ENCODE measurements at regions not wholly inside any gene's neighbourhood (a gene's known extent, or its start where the extent isn't known, plus 50 kb on each side); places are given as distances from the start of the nearest gene placed in this dataset.

DNA sequence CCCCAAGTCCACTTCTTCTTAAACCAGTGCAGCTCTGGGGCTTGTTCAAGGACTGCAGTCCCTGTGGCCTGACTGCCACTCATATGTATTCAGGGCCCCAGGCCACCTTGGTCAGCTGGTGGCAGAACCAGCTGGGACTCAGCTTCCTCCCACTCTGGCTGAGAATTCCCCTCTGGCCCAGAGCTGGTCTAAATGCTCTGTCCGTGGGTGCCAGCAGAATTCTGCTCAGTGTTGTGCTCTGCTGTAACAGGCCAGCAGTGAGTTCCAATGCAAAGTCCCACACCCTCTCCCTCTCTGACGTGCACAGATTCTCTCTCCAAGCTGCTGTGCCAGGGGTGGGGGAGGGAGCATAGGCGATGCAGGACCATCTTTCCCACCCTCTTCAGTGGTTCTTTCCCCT lies 210.4 kb upstream of the RGS6 start:
- no peak for DNase-seq (ENCODE audit: low read depth)
- no peak overlapping the region for H3K4me3 ChIP-seq (replicated peaks; ENCODE audit: low read depth, low read length)
- no peak for TF ChIP-seq CTCF (IDR thresholded peaks at IDR 0.05; ENCODE audit: low read length, missing control alignments)

DNA sequence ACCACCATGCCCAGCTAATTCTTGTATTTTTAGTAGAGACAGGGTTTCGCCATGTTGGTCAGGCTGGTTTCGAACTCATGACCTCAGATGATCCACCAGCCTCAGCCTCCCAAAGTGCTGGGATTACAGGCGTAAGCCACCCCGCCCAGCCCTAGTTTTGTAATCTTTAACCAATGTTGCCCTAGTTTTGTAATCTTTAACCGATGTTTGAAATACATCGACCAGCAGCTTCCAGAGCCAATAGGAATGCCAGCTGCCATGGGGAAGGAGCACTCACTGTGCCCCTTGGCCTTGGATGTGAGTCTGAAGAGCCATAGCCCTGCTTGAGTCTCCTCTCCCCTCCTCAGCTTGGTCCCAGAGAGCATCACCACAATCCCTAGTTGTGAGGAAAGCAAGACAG lies 209.3 kb upstream of the RGS6 start:
- DNase-seq (ENCODE audit: low read depth), result no peak
- no peak overlapping the region for H3K4me3 ChIP-seq (replicated peaks; ENCODE audit: low read depth, low read length)
- no peak for TF ChIP-seq CTCF (IDR thresholded peaks at IDR 0.05; ENCODE audit: low read length, missing control alignments)

GRCh38 chr14:71725922-71726579 lies 206.2 kb upstream of the RGS6 start:
- no peak overlapping the region for H3K4me3 ChIP-seq (replicated peaks; ENCODE audit: low read depth, low read length)
- TF ChIP-seq CTCF (IDR thresholded peaks at IDR 0.05; ENCODE audit: low read length, missing control alignments), result no peak
- peak; percentile 85 for DNase-seq (ENCODE audit: low read depth)

DNA sequence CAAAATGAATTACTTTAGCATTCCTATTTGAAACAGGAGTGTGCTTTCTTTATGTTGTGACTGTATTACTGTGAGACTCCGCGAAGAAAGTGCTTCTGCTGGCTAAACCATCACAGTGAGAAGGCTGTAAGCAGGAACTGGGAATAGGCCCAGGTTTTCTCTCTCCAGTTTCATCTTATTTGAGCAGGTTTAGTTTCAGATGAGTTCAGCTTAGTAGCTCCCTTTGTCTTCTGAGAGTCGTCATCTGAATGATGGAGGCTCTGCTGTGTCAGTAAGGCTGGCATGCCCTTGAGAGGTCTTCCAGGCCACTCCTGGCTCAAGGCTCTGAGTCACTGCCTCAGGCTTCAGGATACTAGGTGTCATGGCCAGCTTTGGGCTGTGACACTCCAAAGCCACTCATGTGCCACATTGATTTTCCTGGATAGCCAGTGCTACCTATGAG lies 205.6 kb upstream of the RGS6 start:
- no peak overlapping the region for H3K4me3 ChIP-seq (replicated peaks; ENCODE audit: low read depth, low read length)
- no peak for TF ChIP-seq CTCF (IDR thresholded peaks at IDR 0.05; ENCODE audit: low read length, missing control alignments)
- DNase-seq (ENCODE audit: low read depth), result no peak

- TF ChIP-seq CTCF (IDR thresholded peaks at IDR 0.05; ENCODE audit: low read length, missing control alignments), result no peak
- H3K4me3 ChIP-seq (replicated peaks; ENCODE audit: low read depth, low read length), result no peak overlapping the region
- no peak for DNase-seq (ENCODE audit: low read depth)
Measured at GRCh38 chr14:71728386-71728785, 203.8 kb upstream of the RGS6 start.

GRCh38 chr14:71729596-71729995 lies 202.6 kb upstream of the RGS6 start:
- no peak overlapping the region for H3K4me3 ChIP-seq (replicated peaks; ENCODE audit: low read depth, low read length)
- DNase-seq (ENCODE audit: low read depth), result no peak
- no peak for TF ChIP-seq CTCF (IDR thresholded peaks at IDR 0.05; ENCODE audit: low read length, missing control alignments)

DNA sequence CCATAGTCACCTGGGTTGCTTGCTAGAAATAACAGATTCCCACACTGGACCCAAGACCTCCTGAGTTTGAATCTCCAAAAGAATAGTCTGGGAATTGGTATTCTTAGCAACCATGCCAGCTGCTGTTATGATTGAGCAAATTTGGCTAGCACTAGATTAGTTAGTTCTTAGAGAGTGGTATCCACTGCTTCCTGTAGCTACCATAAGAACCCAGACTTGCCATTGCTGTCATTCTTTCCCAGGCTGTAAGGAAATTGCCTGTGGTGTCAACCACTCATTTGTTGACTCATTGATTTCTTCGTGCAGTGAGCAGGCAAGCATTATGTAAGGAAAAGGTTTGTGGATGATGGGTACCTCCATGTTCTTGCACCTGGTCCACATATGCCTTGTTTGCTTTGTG lies 201.8 kb upstream of the RGS6 start:
- no peak overlapping the region for H3K4me3 ChIP-seq (replicated peaks; ENCODE audit: low read depth, low read length)
- TF ChIP-seq CTCF (IDR thresholded peaks at IDR 0.05; ENCODE audit: low read length, missing control alignments), result no peak
- no peak for DNase-seq (ENCODE audit: low read depth)

Data from fibroblast of pulmonary artery (primary cell).